Transverse colon (tissue), 4 donors: ENCODE measurements at regions not wholly inside any gene's neighbourhood (a gene's known extent, or its start where the extent isn't known, plus 50 kb on each side); places are given as distances from the start of the nearest gene placed in this dataset.

Source experiments
- DNase-seq: peaks from one replicate; pipeline ENCODE4 v3.0.0-alpha.2; 2019
- H3K27ac ChIP-seq, 4 donors: fragments of 200-600 bp; sonication (generic); 2 replicates each; pipeline ENCODE4 v1.5.1; 2016 to 2018; ENCODE audit warnings: inconsistent platforms in 4 of 4
- H3K27me3 ChIP-seq: fragments of 200-600 bp; sonication (generic); 2 replicates; pipeline ENCODE4 v1.5.1; 2017; ENCODE audit warnings: inconsistent platforms
- H3K36me3 ChIP-seq, 4 donors: fragments of 200-600 bp; sonication (generic); 2 replicates each; pipeline ENCODE4 v1.5.1; 2017 to 2019; ENCODE audit warnings: inconsistent platforms in 4 of 4
- H3K4me1 ChIP-seq, 4 donors: fragments of 200-600 bp; sonication (generic); 2 replicates each; pipeline ENCODE4 v1.5.1; 2017 to 2020; ENCODE audit warnings: inconsistent platforms in 4 of 4
- H3K4me3 ChIP-seq, 4 donors: fragments of 200-600 bp; sonication (generic); 1 replicate in 1 of 4; 2 replicates in 3 of 4; pipeline versions ENCODE4 v1.5.1 to v1.6.1; 2017 to 2019; ENCODE audit warnings: inconsistent platforms in 4 of 4
- H3K9me3 ChIP-seq, 2 donors: fragments of 200-600 bp; sonication (generic); 2 replicates each; pipeline ENCODE4 v1.5.1; 2017 to 2019; ENCODE audit warnings: inconsistent platforms in 2 of 2
- EP300 ChIP-seq: sonication (generic); formaldehyde crosslinking; IDR thresholded peaks from one replicate; pipeline ENCODE4 v1.6.1; 2017; ENCODE audit warnings: antibody characterized with exemption, low read depth
- POLR2A ChIP-seq: fragments of 450-650 bp; IDR thresholded peaks from one replicate; pipeline ENCODE4 v1.6.1; 2016; ENCODE audit warnings: antibody characterized with exemption, mild to moderate bottlenecking, moderate library complexity
- POLR2AphosphoS5 ChIP-seq, 3 donors: sonication (generic); formaldehyde crosslinking; IDR thresholded peaks; one replicate each; pipeline ENCODE4 v1.6.1; 2016; ENCODE audit warnings: antibody characterized with exemption in 3 of 3
- WGBS, 2 donors: methylation state at CpG; one replicate each; pipeline ENCODE4 v1.1.5; 2018; ENCODE audit warnings: low coverage in 1 of 2; 5-methylcytosine and 5-hydroxymethylcytosine counted together
- in situ Hi-C, 4 donors: fragments of 200-750 bp; cut with MboI; loops; one replicate each; pipeline versions ENCODE4 v1.15.0 to v1.15.1; 2017; ENCODE audit warnings: low sequenced_read_pairs in 3 of 4, low pct_ligation_motif_present in 1 of 4, low pct_unique_long_range_greater_than_20kb in 1 of 4
- intact Hi-C: fragments of 100-400 bp; cut with DNase I; formaldehyde crosslinking; loops from one replicate; pipeline ENCODE4 v1.15.1; 2023; ENCODE audit warnings: low total_unique reads
- TF ChIP-seq, protein P1 (sequence below), 5 experiments: fragments of 200-600 bp in 3 of 5; fragments of 450-650 bp in 2 of 5; sonication (generic) in 3 of 5; IDR thresholded peaks; 1 replicate in 2 of 5; 2 replicates in 3 of 5; pipeline ENCODE4 v1.5.1; 2016 to 2017; ENCODE audit warnings: antibody characterized with exemption in 5 of 5, inconsistent platforms in 3 of 5, mild to moderate bottlenecking in 2 of 5, moderate library complexity in 1 of 5

DNA sequence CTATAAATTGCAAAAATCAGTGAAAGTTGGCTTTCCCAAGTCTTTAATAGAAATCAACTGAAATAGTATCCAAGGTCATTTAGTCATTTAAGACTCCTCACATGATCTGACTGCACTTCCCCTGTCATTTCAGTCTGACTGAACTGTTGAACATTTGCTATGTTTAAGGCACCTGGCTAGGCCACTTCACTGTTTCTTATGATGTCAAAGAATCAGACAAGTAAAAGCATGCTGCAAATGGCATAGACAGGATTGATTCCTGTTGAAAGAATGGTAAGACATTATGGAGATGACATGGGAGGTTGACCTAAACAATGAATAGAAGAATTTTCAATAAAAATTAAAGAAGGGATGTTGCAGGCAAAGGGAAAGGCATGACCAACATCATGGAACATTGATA is 502.1 kb downstream of the NFIB start:
- Histone ChIP-seq H3K27me3 (no peaks in the 10 kb centered on the region), H3K27ac (no peak overlapping the region), H3K4me3 (no peak overlapping the region), H3K36me3 (no peaks in the 10 kb centered on the region), H3K9me3 (no peaks in the 10 kb centered on the region), H3K4me1 (no peaks in the 10 kb centered on the region)
- TF ChIP-seq POLR2A: no peak
- no peak for TF ChIP-seq EP300
- TF ChIP-seq, protein P1, sequence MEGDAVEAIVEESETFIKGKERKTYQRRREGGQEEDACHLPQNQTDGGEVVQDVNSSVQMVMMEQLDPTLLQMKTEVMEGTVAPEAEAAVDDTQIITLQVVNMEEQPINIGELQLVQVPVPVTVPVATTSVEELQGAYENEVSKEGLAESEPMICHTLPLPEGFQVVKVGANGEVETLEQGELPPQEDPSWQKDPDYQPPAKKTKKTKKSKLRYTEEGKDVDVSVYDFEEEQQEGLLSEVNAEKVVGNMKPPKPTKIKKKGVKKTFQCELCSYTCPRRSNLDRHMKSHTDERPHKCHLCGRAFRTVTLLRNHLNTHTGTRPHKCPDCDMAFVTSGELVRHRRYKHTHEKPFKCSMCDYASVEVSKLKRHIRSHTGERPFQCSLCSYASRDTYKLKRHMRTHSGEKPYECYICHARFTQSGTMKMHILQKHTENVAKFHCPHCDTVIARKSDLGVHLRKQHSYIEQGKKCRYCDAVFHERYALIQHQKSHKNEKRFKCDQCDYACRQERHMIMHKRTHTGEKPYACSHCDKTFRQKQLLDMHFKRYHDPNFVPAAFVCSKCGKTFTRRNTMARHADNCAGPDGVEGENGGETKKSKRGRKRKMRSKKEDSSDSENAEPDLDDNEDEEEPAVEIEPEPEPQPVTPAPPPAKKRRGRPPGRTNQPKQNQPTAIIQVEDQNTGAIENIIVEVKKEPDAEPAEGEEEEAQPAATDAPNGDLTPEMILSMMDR (IDR thresholded peaks at IDR 0.05): no peak
- intact Hi-C loops: no loop called here
- in situ Hi-C loops: no loop called here
- DNase-seq: no peak

DNA sequence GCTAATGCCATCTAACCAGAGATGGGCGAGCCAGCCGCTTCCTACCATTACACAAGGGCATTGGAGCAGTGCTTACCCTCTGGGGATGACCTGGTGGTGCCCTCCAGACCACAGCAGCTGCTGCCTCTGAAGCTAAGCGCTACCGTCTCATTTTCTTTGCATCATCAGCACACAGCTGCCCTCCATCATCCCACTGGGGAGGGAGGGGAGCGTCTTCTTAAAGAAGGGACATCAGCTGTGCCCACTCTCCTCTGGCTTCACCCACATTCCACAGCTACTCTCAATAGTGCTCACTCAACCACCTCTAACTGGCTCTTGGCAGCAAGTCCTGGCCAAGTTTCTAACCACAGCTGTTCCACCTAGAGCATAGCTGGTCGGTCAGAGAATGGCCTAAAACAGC is 503.4 kb downstream of the NFIB start:
- no peak overlapping the region for H3K27ac ChIP-seq
- no peaks in the 10 kb centered on the region for H3K36me3 ChIP-seq
- H3K27me3 ChIP-seq: no peaks in the 10 kb centered on the region
- H3K4me1 ChIP-seq: no peaks in the 10 kb centered on the region
- no peaks in the 10 kb centered on the region for H3K9me3 ChIP-seq
- intact Hi-C loops (no loop called here), in situ Hi-C loops (no loop called here)
- DNase-seq: no peak
- no peak overlapping the region for H3K4me3 ChIP-seq
- WGBS, 2 donors: 67 to 88% methylated on average over 1 to 6 of the region's 6 CpGs
- TF ChIP-seq POLR2A (no peak), EP300 (no peak), POLR2AphosphoS5 (IDR thresholded peaks at IDR 0.05) (no peak)
- TF ChIP-seq, protein P1 (IDR thresholded peaks at IDR 0.05): no peak

DNA sequence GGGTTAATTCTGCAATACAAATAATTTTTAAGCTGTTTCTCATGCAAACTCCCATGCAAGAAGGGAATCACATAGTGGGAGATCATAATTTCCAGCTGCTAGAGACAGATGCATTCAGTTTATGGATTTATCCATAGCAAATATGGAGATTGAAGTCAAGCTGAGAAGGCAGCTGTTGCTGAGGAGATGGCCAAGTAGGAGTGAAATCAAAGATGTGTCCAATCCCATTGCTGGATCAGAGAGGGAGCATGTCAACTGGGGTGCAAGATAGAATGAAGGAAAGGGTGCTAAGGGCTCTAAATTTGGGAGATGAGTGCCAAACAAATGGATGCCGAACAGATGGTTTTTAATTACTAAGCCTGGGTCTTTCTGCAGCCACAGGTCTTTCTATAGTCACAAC is 504.5 kb downstream of the NFIB start:
- TF ChIP-seq EP300 (no peak), POLR2A (no peak), POLR2AphosphoS5 (IDR thresholded peaks at IDR 0.05) (no peak)
- TF ChIP-seq, protein P1 (IDR thresholded peaks at IDR 0.05): no peak
- Histone ChIP-seq H3K4me1 (no peaks in the 10 kb centered on the region), H3K4me3 (no peak overlapping the region), H3K36me3 (no peaks in the 10 kb centered on the region), H3K9me3 (no peaks in the 10 kb centered on the region), H3K27me3 (no peaks in the 10 kb centered on the region), H3K27ac (no peak overlapping the region)
- in situ Hi-C loops (no loop called here), intact Hi-C loops (no loop called here)
- WGBS, 2 donors: 96% methylated on average over 1 of the region's 1 CpG; no CpG with 5 or more reads in 1 of the 2 donors
- DNase-seq: no peak

DNA sequence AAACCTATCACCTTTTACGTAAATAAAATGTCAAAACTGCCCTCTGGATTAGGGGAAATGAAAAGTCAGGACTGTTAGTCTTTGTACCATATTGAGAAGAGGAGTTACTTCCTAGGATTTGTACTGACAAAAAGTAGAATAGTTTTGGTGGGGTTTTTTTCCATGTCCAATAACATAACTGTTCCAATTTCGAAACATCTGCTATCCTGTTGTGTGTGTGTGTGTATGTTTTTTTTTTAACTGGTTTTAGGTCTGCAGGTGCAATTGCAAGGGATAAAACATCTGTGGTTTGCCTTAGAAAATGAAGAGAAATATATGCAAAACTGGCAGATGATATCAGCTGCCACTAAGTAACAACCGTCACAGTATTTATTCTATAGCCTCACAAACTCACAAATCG is 506.8 kb downstream of the NFIB start:
- Histone ChIP-seq H3K9me3 (no peaks in the 10 kb centered on the region), H3K27ac (no peak overlapping the region), H3K4me3 (no peak overlapping the region), H3K36me3 (no peaks in the 10 kb centered on the region), H3K27me3 (no peaks in the 10 kb centered on the region), H3K4me1 (no peaks in the 10 kb centered on the region)
- TF ChIP-seq POLR2A (no peak), POLR2AphosphoS5 (IDR thresholded peaks at IDR 0.05) (no peak), EP300 (no peak)
- TF ChIP-seq, protein P1 (IDR thresholded peaks at IDR 0.05): no peak
- 85 to 100% methylated on average over 2 to 4 of the region's 4 CpGs for WGBS, 2 donors
- intact Hi-C loops: no loop called here
- in situ Hi-C loops: no loop called here
- no peak for DNase-seq
